Fibroblast of mammary gland (primary cell): ENCODE measurements at regions not wholly inside any gene's neighbourhood (a gene's known extent, or its start where the extent isn't known, plus 50 kb on each side); places are given as distances from the start of the nearest gene placed in this dataset.
A peak's percentile ranks its signal among the peaks of the same experiment; 100 is the strongest.

ENCODE experiments used
- DNase-seq: peaks from one replicate; pipeline ENCODE4 v3.0.0-alpha.2; 2010; ENCODE audit warnings: low read depth
- H3K4me3 ChIP-seq: 2 replicates; pipeline ENCODE4 v1.5.1; 2011; ENCODE audit warnings: low read depth, mild to moderate bottlenecking, low read length, moderate library complexity; ENCODE audit not compliant: control insufficient read depth
- TF ChIP-seq, protein P1 (sequence below): conservative IDR thresholded peaks from 2 replicates; pipeline ENCODE4 v1.5.1; 2011; ENCODE audit warnings: low read depth, low read length, inconsistent platforms; ENCODE audit not compliant: control insufficient read depth, insufficient read depth

DNA sequence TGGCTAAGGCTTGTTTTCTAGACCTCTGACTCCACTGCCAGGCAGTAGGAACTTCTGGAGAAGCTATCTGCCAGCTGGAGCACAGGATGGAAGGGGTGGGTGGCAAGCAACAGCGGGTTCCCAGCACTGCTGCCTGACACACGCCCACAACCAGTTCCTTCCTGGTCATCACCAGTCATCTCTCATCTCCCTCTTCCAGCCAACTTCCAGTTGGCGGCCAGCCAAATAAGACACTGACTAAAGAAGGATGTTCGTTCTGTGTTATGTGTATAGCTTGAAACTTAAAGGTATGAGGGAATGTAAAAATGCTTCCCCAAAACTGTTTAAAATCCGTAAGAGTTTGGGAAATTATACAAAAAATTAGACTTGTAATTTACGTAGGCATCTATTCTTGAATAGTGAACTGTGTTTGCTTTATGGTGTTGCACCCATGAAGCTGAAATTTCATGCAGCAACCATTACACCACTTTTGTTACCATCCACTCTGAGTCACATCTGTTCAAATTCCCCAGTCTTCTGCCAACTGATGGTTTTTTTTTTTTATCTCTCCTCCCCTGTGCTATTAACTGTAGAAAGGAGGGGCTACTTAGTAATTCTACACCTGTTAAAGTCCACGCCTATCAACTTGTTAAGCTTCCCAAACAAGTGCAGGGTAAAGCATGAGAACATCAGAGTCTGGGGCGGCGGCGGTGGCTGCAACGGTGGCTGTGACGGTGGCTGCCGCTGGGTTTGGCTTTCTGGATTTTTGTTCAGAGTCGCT, 86.2 kb upstream of the FRY start:
- H3K4me3 ChIP-seq = no peak overlapping the region
- peak; percentile 94 for DNase-seq
- TF ChIP-seq, protein P1, sequence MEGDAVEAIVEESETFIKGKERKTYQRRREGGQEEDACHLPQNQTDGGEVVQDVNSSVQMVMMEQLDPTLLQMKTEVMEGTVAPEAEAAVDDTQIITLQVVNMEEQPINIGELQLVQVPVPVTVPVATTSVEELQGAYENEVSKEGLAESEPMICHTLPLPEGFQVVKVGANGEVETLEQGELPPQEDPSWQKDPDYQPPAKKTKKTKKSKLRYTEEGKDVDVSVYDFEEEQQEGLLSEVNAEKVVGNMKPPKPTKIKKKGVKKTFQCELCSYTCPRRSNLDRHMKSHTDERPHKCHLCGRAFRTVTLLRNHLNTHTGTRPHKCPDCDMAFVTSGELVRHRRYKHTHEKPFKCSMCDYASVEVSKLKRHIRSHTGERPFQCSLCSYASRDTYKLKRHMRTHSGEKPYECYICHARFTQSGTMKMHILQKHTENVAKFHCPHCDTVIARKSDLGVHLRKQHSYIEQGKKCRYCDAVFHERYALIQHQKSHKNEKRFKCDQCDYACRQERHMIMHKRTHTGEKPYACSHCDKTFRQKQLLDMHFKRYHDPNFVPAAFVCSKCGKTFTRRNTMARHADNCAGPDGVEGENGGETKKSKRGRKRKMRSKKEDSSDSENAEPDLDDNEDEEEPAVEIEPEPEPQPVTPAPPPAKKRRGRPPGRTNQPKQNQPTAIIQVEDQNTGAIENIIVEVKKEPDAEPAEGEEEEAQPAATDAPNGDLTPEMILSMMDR = no peak

DNA sequence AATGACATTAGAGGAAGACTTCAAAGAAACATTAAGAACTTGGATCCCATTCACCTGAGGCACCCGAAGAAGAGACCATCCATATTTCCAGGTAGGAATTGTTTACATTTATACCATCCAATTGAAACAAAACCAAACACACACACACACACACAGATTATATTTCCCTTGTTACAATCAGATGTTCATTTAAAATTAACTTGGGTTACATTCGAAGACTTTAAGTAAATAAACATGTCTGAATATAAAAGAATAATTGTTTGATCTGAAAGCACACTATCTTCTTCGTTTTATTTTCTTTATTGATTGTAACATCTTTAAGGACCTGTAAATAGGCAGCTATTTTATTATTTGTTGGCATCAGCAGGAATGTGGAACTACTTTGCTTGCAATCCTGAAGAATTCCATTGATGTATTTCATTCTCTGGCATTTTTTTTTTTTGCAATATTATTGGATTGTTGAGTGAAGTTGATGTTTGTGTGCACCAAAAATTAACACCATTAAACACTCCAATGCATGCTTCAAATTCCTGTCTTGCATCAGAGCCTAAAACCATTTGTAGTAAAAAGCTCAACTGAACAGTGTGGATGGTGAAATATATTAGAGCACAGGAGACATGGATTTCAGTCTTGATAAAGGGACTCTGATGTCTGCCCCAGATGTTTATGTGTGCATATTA, 85.3 kb upstream of the FRY start:
- DNase-seq = no peak
- TF ChIP-seq, protein P1 = no peak
- H3K4me3 ChIP-seq = no peak overlapping the region

DNA sequence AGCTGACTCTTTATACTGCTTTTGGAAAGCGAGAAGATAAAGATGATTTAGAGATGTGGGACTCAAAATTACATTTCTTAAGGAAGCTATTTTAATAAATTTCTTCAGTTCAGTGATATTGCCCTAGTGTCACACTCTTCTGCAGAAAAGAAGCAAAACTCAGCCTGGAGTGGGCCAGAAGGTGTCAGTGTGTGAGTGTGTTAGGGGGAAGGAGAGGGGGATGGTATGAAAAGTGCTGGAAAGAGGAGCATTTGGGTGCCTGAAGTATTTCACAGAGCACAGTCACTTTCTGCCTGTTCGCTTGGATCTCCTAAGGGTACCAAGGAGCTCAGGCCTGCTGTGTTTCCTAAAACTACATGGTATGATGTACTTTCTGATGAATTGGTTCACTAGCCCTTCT, 84.5 kb upstream of the FRY start:
- TF ChIP-seq, protein P1 = no peak
- no peak overlapping the region for H3K4me3 ChIP-seq
- DNase-seq = no peak

DNA sequence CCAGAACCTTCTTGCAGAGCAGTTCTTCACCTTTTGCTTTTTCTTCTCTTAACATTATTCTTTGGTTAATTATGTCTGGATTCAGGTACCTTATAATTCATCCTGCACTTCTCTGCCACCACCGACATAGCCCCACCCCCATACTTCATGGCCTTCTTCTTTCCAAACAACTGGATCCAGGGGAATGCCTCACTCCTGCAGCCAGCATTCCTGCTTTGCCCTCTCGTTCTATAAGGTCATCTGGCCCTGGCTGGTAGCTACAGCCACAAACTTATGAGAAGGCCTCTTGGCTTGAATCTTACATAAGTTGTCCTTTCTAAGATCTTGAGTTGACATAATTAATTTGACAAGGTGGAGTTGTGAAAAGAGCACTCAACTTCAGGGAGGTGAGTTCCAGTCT, 84.1 kb upstream of the FRY start:
- no peak for DNase-seq
- TF ChIP-seq, protein P1 = no peak
- H3K4me3 ChIP-seq = no peak overlapping the region

DNA sequence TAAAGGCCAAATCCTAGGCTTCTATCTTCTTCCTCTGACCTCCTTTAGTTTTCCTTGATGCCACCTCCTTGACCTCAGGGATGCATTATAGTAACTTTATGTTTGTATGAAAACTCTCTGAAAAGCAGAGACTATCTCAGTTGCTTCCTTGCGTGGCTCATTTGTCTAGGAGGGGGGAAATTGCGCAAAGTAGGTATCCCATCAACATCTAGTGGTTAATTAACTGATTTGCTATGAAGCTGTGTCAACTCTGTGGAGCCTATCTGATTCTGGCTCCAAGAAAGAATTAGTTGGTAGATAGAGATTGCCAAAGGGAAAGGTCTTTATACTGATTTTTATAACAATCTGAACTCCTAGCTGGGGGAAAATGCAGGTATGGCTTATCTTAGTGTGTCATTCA, 82.1 kb upstream of the FRY start:
- TF ChIP-seq, protein P1 = no peak
- no peak for DNase-seq
- no peak overlapping the region for H3K4me3 ChIP-seq

DNA sequence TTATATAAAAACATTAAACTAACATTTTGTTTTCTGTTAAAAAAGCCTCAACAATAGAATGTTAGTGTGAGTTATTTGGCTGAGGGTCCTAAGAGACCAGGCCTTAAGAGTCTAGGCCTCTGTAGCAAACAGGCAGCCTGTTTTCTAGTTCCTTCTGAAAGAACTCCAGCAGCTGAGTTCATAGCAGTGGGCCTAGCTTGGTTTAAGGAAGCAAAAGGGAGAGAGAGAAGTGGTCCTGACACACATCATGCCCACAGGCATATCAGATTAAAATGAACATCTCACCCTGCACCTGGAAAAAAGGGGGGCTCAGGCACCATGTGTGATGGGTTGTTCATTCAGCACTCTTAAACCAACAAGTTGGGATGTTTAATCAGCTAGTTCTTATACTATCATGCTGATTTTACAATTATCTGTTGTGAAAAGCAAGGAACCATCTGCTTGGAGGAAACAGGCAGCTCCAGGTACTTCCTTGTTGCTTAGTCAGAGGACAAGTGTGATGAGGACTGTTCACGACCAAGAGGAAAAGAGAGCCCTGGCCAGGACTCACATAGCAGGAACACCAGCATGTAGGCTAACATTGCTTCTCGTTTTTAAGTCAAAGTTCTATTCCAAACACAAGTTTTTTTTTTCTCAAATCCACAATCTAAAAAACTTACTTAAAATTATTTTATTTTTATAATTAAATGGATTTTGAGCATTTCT, 81.3 kb upstream of the FRY start:
- TF ChIP-seq, protein P1 = no peak
- H3K4me3 ChIP-seq = no peak overlapping the region
- DNase-seq = no peak
